SKM-1 treated with dmso at 0.1 percent for 144 hours (cell line): ENCODE measurements at regions not wholly inside any gene's neighbourhood (a gene's known extent, or its start where the extent isn't known, plus 50 kb on each side); places are given as distances from the start of the nearest gene placed in this dataset.

Experiments
- DNase-seq: peaks from one replicate; lab custom pipeline; 2025; ENCODE audit not compliant: unreplicated experiment; lab: John Stamatoyannopoulos, UW

DNA sequence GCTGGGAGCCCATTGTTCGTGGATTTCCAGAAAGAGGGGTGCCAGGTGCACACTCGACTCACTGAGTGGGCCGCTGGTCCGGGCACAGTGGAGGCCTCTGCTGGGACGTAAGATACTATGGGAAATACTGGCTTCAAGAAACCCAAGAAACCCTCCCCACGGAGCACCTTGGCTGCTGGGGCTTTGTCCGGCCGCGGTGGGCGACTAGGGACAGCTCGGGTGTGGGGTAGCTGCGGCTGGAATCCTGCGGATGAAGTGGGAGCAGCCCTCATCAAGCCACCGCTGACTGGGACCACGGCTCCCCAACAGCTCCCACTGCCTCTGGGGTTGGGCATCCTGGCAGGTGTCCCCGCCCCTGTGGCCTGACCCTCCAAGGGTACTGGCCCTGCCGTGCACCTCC, 69.5 kb upstream of the GATA5 start:
- DNase-seq, result no peak

DNA sequence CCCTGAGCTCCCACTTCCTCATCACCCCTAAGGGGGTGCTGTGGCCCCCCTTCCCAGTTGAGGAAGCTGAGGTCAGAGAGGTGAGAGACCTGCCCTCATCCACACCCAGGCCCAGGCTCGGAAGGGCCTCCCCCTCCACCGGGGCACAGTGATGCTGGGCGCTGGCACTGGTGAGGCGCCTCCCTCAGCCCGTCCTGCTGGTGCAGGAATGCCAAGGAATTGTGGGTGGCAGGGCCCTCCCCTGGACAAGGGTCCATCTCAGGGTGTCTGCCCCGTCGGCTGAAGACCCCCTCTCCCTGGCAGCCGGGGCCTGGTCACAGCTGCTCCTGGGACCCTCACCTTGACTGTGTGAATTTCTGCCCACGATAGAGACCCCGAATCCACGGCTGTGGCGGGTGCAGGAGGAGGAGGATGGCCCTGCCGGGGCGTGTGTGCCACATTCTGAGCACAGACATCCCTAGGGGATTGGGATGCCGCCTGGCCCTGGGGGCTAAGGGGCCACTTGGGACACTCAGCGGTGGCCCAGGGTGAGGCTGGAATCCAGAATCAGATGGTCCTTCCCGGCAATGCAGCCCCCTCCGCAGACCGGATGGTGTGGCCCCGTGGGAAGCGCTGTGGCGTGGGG, 70.2 kb upstream of the GATA5 start:
- DNase-seq, result no peak

DNA sequence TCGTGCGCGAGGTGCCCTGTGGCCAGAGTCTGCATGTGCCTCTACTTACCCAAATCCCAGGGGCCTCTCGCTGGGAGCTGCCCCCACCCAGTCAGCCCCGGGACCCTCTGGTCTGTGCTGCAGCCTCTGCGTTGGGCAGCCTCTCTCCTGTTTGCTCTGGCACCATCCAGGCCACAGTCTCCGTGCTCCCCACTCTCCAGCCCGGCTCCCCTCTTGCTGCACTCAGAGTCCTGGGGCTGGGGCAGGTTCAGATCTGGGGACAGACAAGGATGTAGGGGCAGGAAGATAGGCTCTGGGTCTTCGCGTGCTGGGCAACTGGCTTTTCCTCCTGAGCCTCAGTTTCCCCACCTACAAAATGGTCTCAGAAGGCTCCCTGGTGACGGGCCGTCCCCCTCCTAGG, 70.8 kb upstream of the GATA5 start:
- no peak for DNase-seq

DNA sequence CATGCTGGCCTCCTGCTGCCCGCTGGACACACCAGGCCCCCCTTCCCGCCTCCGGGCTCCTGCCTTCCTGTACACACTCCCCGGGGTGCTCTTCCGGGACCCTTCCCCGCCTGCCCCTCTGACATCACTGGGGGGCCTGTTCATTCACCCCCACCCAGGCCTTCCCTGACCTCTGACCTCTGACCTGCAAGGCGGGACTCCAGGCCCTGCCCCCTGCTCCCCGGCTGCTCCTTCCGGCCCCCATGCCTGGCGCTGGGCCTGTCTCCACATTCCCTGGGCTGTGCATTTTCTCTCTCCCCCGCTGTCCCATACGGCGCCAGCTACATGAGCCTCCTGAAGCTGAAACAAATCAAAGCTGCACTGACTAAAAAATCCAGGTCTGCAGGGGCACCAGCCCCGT, 71.6 kb upstream of the GATA5 start:
- DNase-seq, result no peak

DNA sequence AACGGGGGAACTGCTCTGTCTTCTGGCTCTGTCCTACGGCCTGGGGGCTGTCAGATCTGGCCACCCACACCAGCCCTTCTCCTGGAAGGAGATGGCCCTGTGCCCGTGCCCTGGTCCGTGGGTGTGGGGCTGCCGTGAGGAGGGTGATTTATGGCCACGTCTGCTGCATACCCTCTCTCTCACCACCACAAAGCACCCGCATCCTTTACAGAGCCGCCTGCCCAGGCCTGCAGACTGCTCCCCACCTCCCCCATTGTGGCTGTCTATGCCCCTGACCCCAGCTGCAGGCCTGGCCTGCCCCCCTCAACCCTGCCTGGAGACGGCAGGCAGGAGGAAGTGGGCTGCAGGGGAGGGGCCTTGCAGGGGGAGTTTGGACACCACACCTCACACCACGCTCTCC, 72.7 kb upstream of the GATA5 start:
- DNase-seq, result no peak

DNA sequence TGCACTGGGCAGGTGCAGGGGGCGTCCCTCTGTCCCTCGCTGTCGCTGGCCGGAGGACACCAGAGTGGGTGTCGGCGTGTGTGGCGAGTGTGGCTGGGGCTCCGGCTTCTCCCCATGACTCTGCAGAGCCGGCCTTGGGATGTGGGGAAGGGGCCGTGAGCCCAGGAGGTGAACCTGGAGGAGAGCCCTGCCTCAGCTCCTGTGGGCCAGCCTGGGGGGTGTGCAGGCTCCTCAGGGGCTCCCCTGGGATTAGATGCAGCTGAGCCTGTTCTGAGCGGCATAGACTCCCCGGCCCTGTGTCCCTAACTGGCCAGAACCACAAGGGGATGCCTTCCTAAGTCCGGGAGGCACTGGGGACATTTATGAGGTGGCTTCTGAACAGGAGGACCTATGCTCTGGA, 73.2 kb upstream of the GATA5 start:
- DNase-seq, result no peak

DNA sequence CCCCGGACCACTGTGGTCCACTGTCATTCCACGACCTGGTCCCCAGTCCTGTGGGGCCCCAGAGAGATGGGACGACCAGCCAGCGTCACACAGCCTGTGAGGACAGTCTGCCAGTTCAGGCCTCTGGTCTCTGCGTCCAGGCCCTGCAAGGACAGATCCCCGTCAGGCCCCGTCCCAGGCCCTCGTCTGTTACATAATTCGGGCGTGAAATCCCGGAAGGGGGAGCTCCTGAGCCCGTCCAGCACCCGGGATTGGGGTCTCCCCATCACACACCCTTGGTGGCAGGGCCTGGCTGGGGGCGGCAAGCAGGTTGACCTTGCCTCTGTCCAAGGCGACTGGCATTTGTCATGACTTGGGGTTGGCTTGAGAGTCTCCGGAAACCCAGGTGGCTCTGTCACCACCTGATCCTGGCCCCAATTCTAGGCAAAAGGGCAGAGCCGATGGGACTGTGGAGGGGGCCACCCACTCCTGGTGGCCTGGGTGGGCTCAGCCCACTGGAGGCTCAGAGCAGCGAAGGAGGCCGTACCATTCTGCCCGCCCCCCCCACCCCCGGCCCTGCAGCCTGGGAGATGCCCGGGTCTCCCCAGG, 73.8 kb upstream of the GATA5 start:
- no peak for DNase-seq

DNA sequence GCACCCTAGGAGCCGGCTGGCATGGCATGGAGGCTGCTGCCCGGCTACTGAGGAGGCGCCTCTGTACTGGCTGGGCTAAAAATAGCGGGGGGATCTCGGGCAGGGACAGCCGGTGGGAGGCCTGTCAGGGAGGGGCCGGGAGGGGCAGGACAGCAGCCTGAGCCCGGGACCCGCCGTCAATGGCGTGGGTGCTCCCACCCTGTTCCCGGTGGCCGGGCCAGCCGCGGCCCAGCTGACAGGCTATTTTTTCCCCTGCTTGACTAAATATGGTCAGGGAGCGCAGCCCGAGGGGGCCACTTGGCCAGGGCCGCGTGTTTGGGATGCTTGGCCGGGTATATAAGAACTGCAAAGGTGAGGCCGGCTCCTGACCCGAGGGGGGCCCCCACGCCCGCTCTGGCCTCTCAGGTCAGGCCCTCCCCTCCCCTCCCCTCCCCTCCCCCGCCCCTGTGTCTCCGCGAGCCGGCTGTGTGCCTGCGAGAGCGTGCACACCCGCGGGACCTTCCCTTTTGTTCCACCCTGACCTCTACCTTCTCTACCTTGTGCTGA, 74.4 kb upstream of the GATA5 start:
- no peak for DNase-seq

DNA sequence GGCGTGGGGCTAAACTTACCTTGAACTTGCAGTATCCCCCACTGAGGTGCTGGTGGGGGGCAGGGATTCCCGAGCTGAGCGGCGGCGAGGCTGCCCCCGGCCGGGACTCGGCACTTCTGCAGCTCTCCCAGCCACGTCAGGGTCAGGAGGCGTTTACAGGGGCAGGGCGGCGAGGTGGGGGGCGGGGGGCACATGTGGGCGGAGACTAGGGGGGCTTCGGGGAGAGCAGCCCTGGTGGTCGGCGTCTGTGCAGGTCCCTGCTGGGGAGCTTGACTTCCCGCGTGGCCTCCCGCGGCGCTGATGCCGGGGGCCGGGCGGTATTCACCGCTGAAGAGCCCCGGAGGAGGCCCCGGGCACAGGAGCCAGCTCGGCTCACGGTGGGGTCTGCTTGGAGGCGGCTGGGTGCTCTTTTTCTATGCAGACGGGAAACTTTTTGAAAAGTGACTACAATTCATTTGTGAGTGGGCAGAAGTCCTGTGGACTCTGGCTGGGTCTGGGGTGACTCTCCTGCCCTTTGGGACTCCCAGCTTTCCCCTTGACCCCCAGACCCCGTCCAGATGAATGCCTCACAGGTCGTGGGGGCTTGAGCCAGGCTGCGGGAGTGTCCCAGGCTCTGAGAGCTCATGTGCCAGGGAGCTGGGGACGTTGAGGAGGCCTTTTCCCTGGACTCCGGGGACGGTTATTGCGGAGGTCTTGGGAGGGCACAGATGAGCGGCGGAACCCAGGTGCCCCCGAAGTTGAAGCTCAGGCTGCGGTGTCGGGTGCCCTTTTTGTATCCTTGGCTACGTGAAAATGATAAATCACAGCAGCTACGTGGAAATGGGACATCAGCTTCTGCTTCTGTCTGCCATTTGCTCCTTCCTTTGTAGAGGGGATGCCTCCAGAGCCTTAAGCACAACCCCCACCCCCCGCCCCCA, 75.9 kb upstream of the GATA5 start:
- no peak for DNase-seq

DNA sequence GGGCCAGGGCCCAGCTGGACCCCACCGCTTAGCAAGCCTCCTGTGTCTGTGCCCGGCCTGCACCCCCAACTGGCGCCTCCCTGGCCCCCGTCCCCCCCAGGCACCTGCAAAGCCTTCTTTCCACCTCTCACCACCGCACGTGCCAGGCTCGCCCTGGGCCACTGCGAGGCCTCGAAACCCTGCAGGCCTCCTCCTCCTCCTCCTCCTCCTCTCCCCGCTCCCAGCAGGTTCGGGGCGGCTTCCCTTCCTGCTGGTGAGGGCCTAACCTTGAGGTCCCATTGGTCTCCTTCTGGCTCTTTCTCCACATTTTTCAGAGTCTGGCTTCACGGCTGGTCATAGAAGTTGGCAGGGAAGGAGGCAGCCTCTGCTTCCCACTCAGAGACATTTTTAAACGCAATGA, 76.8 kb upstream of the GATA5 start:
- no peak for DNase-seq

DNA sequence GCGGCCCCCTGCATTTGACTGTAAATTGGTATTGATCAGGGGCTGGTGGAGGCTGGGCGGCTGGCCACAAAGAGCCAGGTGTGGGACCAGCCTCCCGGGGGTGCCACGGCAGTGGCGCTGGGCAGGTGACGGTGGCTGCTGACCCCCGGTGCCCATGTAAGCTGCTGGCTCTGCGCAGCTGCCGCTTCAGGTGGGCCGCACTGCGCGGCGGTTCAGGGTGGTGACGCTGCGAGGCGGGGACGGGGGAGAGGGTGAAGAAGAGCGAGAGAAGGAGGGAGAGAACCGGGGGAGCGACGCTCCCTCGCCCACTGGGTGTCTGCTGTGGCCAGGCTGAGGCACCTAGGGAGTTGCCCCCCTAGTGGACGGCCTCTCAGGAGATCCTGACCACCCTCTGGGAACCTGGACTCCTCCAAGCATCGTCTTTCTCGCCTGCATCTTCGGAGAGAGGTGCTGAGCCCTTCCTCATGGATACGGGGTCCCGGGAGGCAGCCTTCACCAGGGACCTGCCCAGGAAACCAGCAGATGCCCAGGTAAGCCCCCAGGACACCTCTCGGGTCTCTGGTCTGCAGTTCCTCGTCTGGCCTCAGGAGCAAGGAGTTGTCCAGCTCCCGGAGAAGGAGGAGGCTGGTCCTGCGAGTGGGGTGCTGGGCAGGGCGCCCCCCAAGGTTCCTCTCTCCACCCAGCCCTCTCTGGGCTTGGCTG, 77.5 kb upstream of the GATA5 start:
- DNase-seq, result no peak

DNA sequence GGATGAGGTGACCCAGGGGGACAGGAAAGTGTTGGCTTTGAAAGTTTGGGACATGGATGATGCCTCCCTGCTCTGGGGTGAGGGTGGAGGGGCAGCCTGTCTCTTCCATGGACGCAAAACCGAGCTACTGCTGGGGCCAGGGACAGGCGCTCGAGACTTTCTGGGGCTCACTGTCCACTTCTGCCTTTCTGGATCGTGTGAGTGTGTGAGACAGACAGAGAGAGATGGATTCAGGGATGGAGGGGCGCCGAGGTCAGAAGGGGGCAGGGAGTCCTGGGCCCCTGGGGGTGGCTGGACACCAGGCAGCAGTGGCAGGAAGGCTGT, 78.0 kb upstream of the GATA5 start:
- DNase-seq, result no peak

DNA sequence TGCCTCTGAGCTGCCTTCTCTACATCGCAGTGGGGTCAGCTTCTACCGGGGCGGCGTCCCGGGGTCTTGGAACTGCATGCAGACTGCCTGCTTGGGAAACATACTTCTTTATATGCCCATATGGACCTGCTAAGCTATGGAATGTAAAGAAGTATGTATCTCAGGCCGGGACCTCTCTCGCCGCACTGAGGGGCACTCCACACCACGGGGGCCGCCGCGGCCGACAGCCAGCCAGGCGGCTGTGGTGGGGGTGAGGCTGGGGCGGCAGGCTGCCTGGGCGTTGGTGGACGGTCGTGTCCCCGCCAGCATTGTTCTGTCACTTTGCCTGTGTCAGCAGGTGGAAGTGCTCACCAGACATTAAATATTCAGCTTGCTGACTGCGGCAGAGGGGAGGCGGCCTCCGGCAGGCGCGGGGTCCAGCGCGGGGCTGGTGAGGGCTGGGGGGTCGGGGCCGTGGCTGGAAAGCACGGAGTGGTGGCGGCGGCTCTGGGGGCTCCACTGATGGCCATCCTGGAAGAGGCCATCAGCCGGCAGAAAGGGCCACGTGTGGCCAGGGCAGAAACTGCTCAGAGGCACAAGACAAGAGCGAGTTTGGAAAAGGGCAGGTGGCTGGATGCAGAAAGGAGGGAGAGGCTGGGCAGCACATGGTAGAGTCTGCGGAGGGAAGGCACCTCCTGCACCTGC, 78.6 kb upstream of the GATA5 start:
- DNase-seq, result no peak

DNA sequence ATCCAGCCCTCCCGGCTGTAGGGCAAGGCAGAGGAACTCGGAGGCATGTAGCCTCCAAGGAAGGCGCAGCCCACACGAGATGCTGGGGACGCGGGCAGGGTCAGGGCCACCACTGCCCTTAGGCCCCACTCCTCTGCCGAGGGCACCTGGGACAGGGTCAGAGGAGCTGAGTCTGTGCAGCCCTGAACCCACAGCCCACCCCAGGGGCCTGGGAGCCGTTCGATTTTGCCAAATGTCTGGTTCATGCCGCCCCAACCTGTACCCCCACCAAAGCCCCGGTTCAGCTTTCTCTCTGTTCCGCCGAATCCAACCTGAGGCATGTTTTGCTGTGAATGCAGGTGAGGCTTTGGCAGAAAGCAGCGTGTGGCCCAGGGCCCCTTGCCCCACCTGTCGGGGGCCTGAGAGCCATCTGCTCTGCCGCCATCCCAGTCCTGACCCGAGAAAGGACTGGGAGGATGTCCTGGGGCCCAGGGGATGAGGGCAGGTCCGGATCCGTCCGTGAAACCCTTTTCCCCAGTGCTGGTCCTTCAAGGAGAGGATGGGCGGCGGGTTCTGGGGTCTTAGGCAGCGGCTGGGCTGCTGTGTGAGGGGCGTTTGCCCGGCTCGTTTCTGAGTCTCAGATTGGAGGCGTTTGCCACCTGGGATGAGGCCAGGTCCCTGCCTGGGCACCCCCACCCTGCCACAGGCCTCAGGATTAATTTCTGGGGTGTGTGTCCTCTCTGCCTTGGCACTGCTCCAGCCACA, 79.3 kb upstream of the GATA5 start:
- DNase-seq, result no peak

DNA sequence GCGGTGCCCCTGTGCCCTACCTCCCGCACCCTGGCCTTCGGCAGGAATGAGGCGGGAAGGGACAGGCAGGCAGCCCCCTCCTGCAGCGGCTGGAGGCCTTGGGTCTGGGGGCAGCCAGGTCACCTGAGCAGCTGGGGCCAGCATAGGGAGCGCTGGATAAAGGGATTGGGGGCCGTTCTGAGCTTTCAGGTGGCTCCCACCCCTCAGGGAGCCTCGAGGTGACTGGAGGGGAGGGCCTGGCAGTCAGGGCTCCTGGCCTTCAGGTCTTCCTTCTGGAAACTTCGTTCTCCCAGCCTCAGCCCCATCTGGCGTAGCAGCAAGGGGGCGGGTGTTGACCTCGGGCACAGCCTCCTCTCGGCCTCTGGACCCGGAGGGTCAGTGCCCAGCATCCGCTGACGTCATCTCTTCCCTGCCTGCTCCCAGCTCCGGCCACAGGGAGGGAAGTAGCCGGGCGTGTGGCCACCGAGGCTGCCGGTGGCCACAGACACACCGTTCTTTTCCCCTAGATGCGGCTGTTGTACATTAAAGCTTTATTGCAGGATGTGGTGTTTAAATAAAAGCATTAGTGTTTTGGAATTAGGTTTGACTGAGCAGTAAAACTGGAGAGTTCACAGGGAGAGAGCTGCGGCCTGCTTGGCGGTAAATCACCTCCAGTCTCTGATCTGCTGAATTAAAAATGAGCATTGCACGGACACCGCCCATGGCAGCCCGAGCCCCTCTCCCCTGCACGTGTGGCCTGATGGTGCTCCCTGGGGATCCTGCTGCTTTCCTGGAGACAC, 80.0 kb upstream of the GATA5 start:
- DNase-seq, result no peak

DNA sequence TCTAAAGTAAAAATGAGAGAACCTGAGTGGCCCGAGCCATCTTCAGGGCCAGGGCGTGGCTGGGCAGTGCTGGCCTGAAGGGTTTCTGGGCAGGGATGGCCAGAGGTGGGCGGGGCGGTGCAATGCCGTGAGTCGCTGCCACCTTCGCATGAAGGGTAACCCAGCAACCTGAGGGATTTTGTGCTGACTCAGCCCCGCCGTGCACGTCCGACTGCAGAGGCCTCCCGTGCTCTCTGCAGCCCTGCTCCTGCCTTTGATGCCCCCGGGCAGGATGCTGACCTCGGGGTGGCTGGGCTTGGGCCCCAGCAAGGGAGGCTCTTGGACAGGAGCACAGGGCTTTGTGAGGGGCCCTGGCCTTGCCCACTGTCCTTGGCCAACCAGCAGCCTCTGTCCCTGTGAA, 81.7 kb upstream of the GATA5 start:
- DNase-seq, result no peak

DNA sequence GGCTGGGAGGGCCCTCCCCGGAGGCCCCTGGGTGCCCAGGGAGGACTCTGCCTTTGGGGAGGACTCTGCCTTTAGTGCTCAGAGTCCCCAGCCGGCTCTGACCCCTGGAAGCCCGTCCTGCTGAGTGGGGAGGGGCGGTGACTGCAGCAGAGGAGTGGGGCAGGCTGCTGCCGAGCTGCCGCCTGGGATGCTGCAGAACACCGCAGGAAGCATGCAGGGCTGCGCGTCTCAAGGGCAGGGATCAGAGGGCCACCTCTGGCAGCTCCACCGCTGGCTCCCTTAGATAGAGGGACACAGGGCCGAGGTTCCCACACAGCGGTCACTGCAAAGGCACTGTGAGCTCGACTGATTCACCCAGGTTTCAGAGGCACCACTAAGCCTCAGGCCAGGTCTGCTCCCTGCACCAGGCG, 82.2 kb upstream of the GATA5 start:
- DNase-seq, result no peak

DNA sequence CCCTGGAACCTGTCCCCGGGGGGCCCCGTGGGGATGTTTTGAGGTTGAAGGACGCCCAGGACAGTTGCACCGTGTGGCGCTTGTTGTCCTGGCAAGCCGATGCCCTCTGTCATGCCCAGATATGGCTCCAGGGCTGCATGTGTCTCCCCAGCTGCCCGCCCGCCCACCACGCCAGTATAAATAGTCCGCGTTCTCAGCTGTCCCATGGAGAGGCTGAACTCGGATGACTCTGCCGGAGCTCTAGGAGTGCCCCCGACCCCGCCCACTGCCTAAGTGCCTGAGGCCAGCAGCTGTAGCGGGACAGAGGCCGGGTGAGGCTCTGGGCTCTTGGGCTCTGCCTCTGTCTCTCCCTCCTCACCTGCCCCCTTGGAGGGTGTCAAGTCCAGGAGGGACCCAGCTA, 83.0 kb upstream of the GATA5 start:
- no peak for DNase-seq

DNA sequence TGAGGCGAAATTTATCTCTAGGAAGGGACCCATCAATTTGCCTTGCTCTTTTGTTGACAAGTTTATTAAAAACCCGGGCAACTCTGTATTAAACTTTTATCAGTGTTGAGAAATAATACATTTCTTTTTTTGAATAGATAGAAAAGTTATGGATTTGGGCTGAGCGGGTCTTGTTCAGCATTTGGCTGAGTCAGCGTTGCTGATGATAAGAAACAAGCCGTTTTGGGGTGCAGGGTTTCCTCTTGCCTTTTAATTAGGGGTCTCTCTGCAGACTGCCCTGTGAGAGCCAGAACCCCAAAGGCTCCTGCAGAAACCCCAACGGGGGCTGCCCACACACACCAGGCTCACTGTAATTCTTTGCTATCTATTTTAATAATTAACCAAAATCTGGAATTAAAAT, 82.1 kb upstream of the SLCO4A1 start:
- no peak for DNase-seq

DNA sequence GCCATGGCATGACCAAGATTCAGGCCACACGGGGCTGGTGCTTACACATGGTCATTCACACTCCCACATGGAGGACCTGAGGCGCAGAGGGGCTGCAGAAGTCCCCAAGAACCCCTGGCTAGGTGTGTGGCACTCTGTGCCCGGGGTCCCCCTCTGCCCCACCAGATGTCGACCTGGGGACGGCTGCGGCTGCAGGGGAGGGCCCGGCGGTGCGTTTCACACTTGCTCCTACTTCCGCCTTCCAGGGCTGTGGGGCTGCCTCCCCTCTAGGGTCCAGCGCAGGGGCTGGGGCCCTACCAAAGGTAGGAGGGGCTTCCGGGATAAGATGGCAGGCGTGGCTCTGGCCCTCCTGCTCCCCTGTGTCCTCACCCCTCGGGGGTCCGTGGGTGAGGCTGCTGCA, 81.1 kb upstream of the SLCO4A1 start:
- DNase-seq, result no peak
